ENCODE measurements at regions not wholly inside any gene's neighbourhood (a gene's known extent, or its start where the extent isn't known, plus 50 kb on each side); places are given as distances from the start of the nearest gene placed in this dataset.
A peak's percentile ranks its signal among the peaks of the same experiment; 100 is the strongest.

GRCh38 chr5:45035991-45036390 is 227.2 kb downstream of the MRPS30 start:
- Histone ChIP-seq H3K4me1 (ENCODE audit: control insufficient read depth in 3 of 3, insufficient read depth in 3 of 3, low read length in 3 of 3) (no peaks in the 10 kb centered on the region), H3K4me3 (ENCODE audit: low read length in 3 of 3) (no peak overlapping the region), H3K27ac (ENCODE audit: low read depth, low read length) (no peak overlapping the region), H3K9ac (ENCODE audit: low read depth in 1 of 3, low read length in 3 of 3) (no peak overlapping the region), H3K9me3 (ENCODE audit: control insufficient read depth in 3 of 3, low read length in 3 of 3) (no peaks in the 10 kb centered on the region), H3K27me3 (ENCODE audit: control insufficient read depth in 3 of 3, insufficient read depth in 3 of 3, low read length in 3 of 3) (no peaks in the 10 kb centered on the region), H3K36me3 (ENCODE audit: control insufficient read depth in 3 of 3, insufficient read depth in 3 of 3, low read length in 3 of 3) (no peaks in the 10 kb centered on the region)

- no peaks in the 10 kb centered on the region for H3K27me3 ChIP-seq (ENCODE audit: control insufficient read depth in 3 of 3, insufficient read depth in 3 of 3, low read length in 3 of 3)
- H3K9ac ChIP-seq (ENCODE audit: low read depth in 1 of 3, low read length in 3 of 3), result peak overlapping the region in 1 of 3 donors; percentile 8
- no peaks in the 10 kb centered on the region for H3K36me3 ChIP-seq (ENCODE audit: control insufficient read depth in 3 of 3, insufficient read depth in 3 of 3, low read length in 3 of 3)
- no peaks in the 10 kb centered on the region for H3K9me3 ChIP-seq (ENCODE audit: control insufficient read depth in 3 of 3, low read length in 3 of 3)
- H3K4me3 ChIP-seq (ENCODE audit: low read length in 3 of 3), result no peak overlapping the region
- H3K27ac ChIP-seq (ENCODE audit: low read depth, low read length), result no peak overlapping the region
- H3K4me1 ChIP-seq (ENCODE audit: control insufficient read depth in 3 of 3, insufficient read depth in 3 of 3, low read length in 3 of 3), result no peaks in the 10 kb centered on the region
These were observed 229.2 kb downstream of the MRPS30 start for GRCh38 chr5:45037927-45038326.

- Histone ChIP-seq H3K9me3 (ENCODE audit: control insufficient read depth in 3 of 3, low read length in 3 of 3) (no peaks in the 10 kb centered on the region), H3K4me1 (ENCODE audit: control insufficient read depth in 3 of 3, insufficient read depth in 3 of 3, low read length in 3 of 3) (no peaks in the 10 kb centered on the region), H3K27me3 (ENCODE audit: control insufficient read depth in 3 of 3, insufficient read depth in 3 of 3, low read length in 3 of 3) (no peaks in the 10 kb centered on the region), H3K4me3 (ENCODE audit: low read length in 3 of 3) (no peak overlapping the region), H3K36me3 (ENCODE audit: control insufficient read depth in 3 of 3, insufficient read depth in 3 of 3, low read length in 3 of 3) (no peaks in the 10 kb centered on the region), H3K9ac (ENCODE audit: low read depth in 1 of 3, low read length in 3 of 3) (peak overlapping the region in 2 of 3 donors; percentile 8 to 24), H3K27ac (ENCODE audit: low read depth, low read length) (no peak overlapping the region)
These were observed 229.7 kb downstream of the MRPS30 start for GRCh38 chr5:45038366-45038987.

- Histone ChIP-seq H3K4me3 (ENCODE audit: low read length in 3 of 3) (no peak overlapping the region), H3K9ac (ENCODE audit: low read depth in 1 of 3, low read length in 3 of 3) (no peak overlapping the region), H3K27ac (ENCODE audit: low read depth, low read length) (no peak overlapping the region), H3K4me1 (ENCODE audit: control insufficient read depth in 3 of 3, insufficient read depth in 3 of 3, low read length in 3 of 3) (no peaks in the 10 kb centered on the region), H3K9me3 (ENCODE audit: control insufficient read depth in 3 of 3, low read length in 3 of 3) (no peaks in the 10 kb centered on the region), H3K27me3 (ENCODE audit: control insufficient read depth in 3 of 3, insufficient read depth in 3 of 3, low read length in 3 of 3) (no peaks in the 10 kb centered on the region), H3K36me3 (ENCODE audit: control insufficient read depth in 3 of 3, insufficient read depth in 3 of 3, low read length in 3 of 3) (no peaks in the 10 kb centered on the region)
These were observed 233.5 kb downstream of the MRPS30 start for GRCh38 chr5:45042283-45042682.

- no peak overlapping the region for H3K9ac ChIP-seq (ENCODE audit: low read depth in 1 of 3, low read length in 3 of 3)
- H3K36me3 ChIP-seq (ENCODE audit: control insufficient read depth in 3 of 3, insufficient read depth in 3 of 3, low read length in 3 of 3), result no peaks in the 10 kb centered on the region
- no peaks in the 10 kb centered on the region for H3K4me1 ChIP-seq (ENCODE audit: control insufficient read depth in 3 of 3, insufficient read depth in 3 of 3, low read length in 3 of 3)
- H3K9me3 ChIP-seq (ENCODE audit: control insufficient read depth in 3 of 3, low read length in 3 of 3), result no peaks in the 10 kb centered on the region
- no peak overlapping the region for H3K27ac ChIP-seq (ENCODE audit: low read depth, low read length)
- no peaks in the 10 kb centered on the region for H3K27me3 ChIP-seq (ENCODE audit: control insufficient read depth in 3 of 3, insufficient read depth in 3 of 3, low read length in 3 of 3)
- no peak overlapping the region for H3K4me3 ChIP-seq (ENCODE audit: low read length in 3 of 3)
These were observed 248.8 kb downstream of the MRPS30 start for GRCh38 chr5:45057564-45057963.

- Histone ChIP-seq H3K27me3 (ENCODE audit: control insufficient read depth in 3 of 3, insufficient read depth in 3 of 3, low read length in 3 of 3) (no peaks in the 10 kb centered on the region), H3K9me3 (ENCODE audit: control insufficient read depth in 3 of 3, low read length in 3 of 3) (no peaks in the 10 kb centered on the region), H3K4me1 (ENCODE audit: control insufficient read depth in 3 of 3, insufficient read depth in 3 of 3, low read length in 3 of 3) (no peaks in the 10 kb centered on the region), H3K9ac (ENCODE audit: low read depth in 1 of 3, low read length in 3 of 3) (no peak overlapping the region), H3K27ac (ENCODE audit: low read depth, low read length) (no peak overlapping the region), H3K36me3 (ENCODE audit: control insufficient read depth in 3 of 3, insufficient read depth in 3 of 3, low read length in 3 of 3) (no peaks in the 10 kb centered on the region), H3K4me3 (ENCODE audit: low read length in 3 of 3) (no peak overlapping the region)
These were observed 252.0 kb downstream of the MRPS30 start for GRCh38 chr5:45060724-45061123.

GRCh38 chr5:45062044-45062443 is 253.3 kb downstream of the MRPS30 start:
- Histone ChIP-seq H3K27ac (ENCODE audit: low read depth, low read length) (no peak overlapping the region), H3K9me3 (ENCODE audit: control insufficient read depth in 3 of 3, low read length in 3 of 3) (no peaks in the 10 kb centered on the region), H3K36me3 (ENCODE audit: control insufficient read depth in 3 of 3, insufficient read depth in 3 of 3, low read length in 3 of 3) (no peaks in the 10 kb centered on the region)

GRCh38 chr5:45081082-45081481 is 272.3 kb downstream of the MRPS30 start:
- Histone ChIP-seq H3K4me3 (ENCODE audit: low read length in 3 of 3) (no peak overlapping the region), H3K27ac (ENCODE audit: low read depth, low read length) (no peak overlapping the region), H3K36me3 (ENCODE audit: control insufficient read depth in 3 of 3, insufficient read depth in 3 of 3, low read length in 3 of 3) (no peaks in the 10 kb centered on the region), H3K9ac (ENCODE audit: low read depth in 1 of 3, low read length in 3 of 3) (no peak overlapping the region), H3K27me3 (ENCODE audit: control insufficient read depth in 3 of 3, insufficient read depth in 3 of 3, low read length in 3 of 3) (no peaks in the 10 kb centered on the region), H3K9me3 (ENCODE audit: control insufficient read depth in 3 of 3, low read length in 3 of 3) (no peaks in the 10 kb centered on the region), H3K4me1 (ENCODE audit: control insufficient read depth in 3 of 3, insufficient read depth in 3 of 3, low read length in 3 of 3) (no peaks in the 10 kb centered on the region)

More at GRCh38 chr5:45062044-45062443, 253.3 kb downstream of the MRPS30 start:
- no peak overlapping the region for H3K9ac ChIP-seq (ENCODE audit: low read depth in 1 of 3, low read length in 3 of 3)
- no peaks in the 10 kb centered on the region for H3K4me1 ChIP-seq (ENCODE audit: control insufficient read depth in 3 of 3, insufficient read depth in 3 of 3, low read length in 3 of 3)
- no peak overlapping the region for H3K4me3 ChIP-seq (ENCODE audit: low read length in 3 of 3)
- no peaks in the 10 kb centered on the region for H3K27me3 ChIP-seq (ENCODE audit: control insufficient read depth in 3 of 3, insufficient read depth in 3 of 3, low read length in 3 of 3)

GRCh38 chr5:45089870-45090269 is 281.1 kb downstream of the MRPS30 start:
- no peaks in the 10 kb centered on the region for H3K9me3 ChIP-seq (ENCODE audit: control insufficient read depth in 3 of 3, low read length in 3 of 3)

GRCh38 chr5:45093377-45093776 is 284.6 kb downstream of the MRPS30 start:
- Histone ChIP-seq H3K9ac (ENCODE audit: low read depth in 1 of 3, low read length in 3 of 3) (no peak overlapping the region), H3K9me3 (ENCODE audit: control insufficient read depth in 3 of 3, low read length in 3 of 3) (no peaks in the 10 kb centered on the region), H3K4me3 (ENCODE audit: low read length in 3 of 3) (no peak overlapping the region), H3K27ac (ENCODE audit: low read depth, low read length) (no peak overlapping the region), H3K4me1 (ENCODE audit: control insufficient read depth in 3 of 3, insufficient read depth in 3 of 3, low read length in 3 of 3) (no peaks in the 10 kb centered on the region), H3K27me3 (ENCODE audit: control insufficient read depth in 3 of 3, insufficient read depth in 3 of 3, low read length in 3 of 3) (no peaks in the 10 kb centered on the region), H3K36me3 (ENCODE audit: control insufficient read depth in 3 of 3, insufficient read depth in 3 of 3, low read length in 3 of 3) (no peaks in the 10 kb centered on the region)

More at GRCh38 chr5:45089870-45090269, 281.1 kb downstream of the MRPS30 start:
- Histone ChIP-seq H3K9ac (ENCODE audit: low read depth in 1 of 3, low read length in 3 of 3) (no peak overlapping the region), H3K27me3 (ENCODE audit: control insufficient read depth in 3 of 3, insufficient read depth in 3 of 3, low read length in 3 of 3) (no peaks in the 10 kb centered on the region), H3K36me3 (ENCODE audit: control insufficient read depth in 3 of 3, insufficient read depth in 3 of 3, low read length in 3 of 3) (no peaks in the 10 kb centered on the region), H3K27ac (ENCODE audit: low read depth, low read length) (no peak overlapping the region), H3K4me1 (ENCODE audit: control insufficient read depth in 3 of 3, insufficient read depth in 3 of 3, low read length in 3 of 3) (no peaks in the 10 kb centered on the region), H3K4me3 (ENCODE audit: low read length in 3 of 3) (no peak overlapping the region)
